Transverse colon (tissue), 4 donors: ENCODE measurements at regions not wholly inside any gene's neighbourhood (a gene's known extent, or its start where the extent isn't known, plus 50 kb on each side); places are given as distances from the start of the nearest gene placed in this dataset.

ENCODE experiments used
- DNase-seq: peaks from one replicate; pipeline ENCODE4 v3.0.0-alpha.2; 2019
- H3K27ac ChIP-seq, 4 donors: fragments of 200-600 bp; sonication (generic); 2 replicates each; pipeline ENCODE4 v1.5.1; 2016 to 2018; ENCODE audit warnings: inconsistent platforms in 4 of 4
- H3K27me3 ChIP-seq: fragments of 200-600 bp; sonication (generic); 2 replicates; pipeline ENCODE4 v1.5.1; 2017; ENCODE audit warnings: inconsistent platforms
- H3K36me3 ChIP-seq, 4 donors: fragments of 200-600 bp; sonication (generic); 2 replicates each; pipeline ENCODE4 v1.5.1; 2017 to 2019; ENCODE audit warnings: inconsistent platforms in 4 of 4
- H3K4me1 ChIP-seq, 4 donors: fragments of 200-600 bp; sonication (generic); 2 replicates each; pipeline ENCODE4 v1.5.1; 2017 to 2020; ENCODE audit warnings: inconsistent platforms in 4 of 4
- H3K4me3 ChIP-seq, 4 donors: fragments of 200-600 bp; sonication (generic); 1 replicate in 1 of 4; 2 replicates in 3 of 4; pipeline versions ENCODE4 v1.5.1 to v1.6.1; 2017 to 2019; ENCODE audit warnings: inconsistent platforms in 4 of 4
- H3K9me3 ChIP-seq, 2 donors: fragments of 200-600 bp; sonication (generic); 2 replicates each; pipeline ENCODE4 v1.5.1; 2017 to 2019; ENCODE audit warnings: inconsistent platforms in 2 of 2
- EP300 ChIP-seq: sonication (generic); formaldehyde crosslinking; IDR thresholded peaks from one replicate; pipeline ENCODE4 v1.6.1; 2017; ENCODE audit warnings: antibody characterized with exemption, low read depth
- POLR2A ChIP-seq: fragments of 450-650 bp; IDR thresholded peaks from one replicate; pipeline ENCODE4 v1.6.1; 2016; ENCODE audit warnings: antibody characterized with exemption, mild to moderate bottlenecking, moderate library complexity
- POLR2AphosphoS5 ChIP-seq, 3 donors: sonication (generic); formaldehyde crosslinking; IDR thresholded peaks; one replicate each; pipeline ENCODE4 v1.6.1; 2016; ENCODE audit warnings: antibody characterized with exemption in 3 of 3
- WGBS, 2 donors: methylation state at CpG; one replicate each; pipeline ENCODE4 v1.1.5; 2018; ENCODE audit warnings: low coverage in 1 of 2; 5-methylcytosine and 5-hydroxymethylcytosine counted together
- in situ Hi-C, 4 donors: fragments of 200-750 bp; cut with MboI; loops; one replicate each; pipeline versions ENCODE4 v1.15.0 to v1.15.1; 2017; ENCODE audit warnings: low sequenced_read_pairs in 3 of 4, low pct_ligation_motif_present in 1 of 4, low pct_unique_long_range_greater_than_20kb in 1 of 4
- intact Hi-C: fragments of 100-400 bp; cut with DNase I; formaldehyde crosslinking; loops from one replicate; pipeline ENCODE4 v1.15.1; 2023; ENCODE audit warnings: low total_unique reads
- TF ChIP-seq, protein P1 (sequence below), 5 experiments: fragments of 200-600 bp in 3 of 5; fragments of 450-650 bp in 2 of 5; sonication (generic) in 3 of 5; IDR thresholded peaks; 1 replicate in 2 of 5; 2 replicates in 3 of 5; pipeline ENCODE4 v1.5.1; 2016 to 2017; ENCODE audit warnings: antibody characterized with exemption in 5 of 5, inconsistent platforms in 3 of 5, mild to moderate bottlenecking in 2 of 5, moderate library complexity in 1 of 5

DNA sequence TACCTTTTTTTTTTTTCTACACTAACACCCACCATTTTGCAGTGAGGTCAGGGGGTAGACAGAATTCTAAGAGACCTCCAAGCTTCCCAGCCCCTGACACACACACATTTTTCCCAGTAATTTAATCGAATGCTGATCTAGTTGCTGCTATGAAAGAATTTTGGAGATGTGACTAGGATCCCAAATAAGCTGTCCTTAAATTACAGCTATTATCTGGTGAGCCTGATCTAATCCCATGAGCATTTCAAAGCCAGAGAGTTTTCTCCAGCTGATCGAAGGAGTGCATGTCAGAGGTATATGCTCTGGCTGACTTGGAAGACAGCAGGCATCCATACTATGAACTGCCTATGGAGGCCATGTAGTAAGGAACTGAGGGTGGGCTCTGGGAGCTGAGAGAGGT lies 503.8 kb upstream of the MARCKS start:
- Histone ChIP-seq H3K4me3 (no peak overlapping the region), H3K4me1 (peaks cover 0 to 25% (median 4%) of the 10 kb centered on the region in 4 donors), H3K27me3 (no peaks in the 10 kb centered on the region), H3K36me3 (no peaks in the 10 kb centered on the region), H3K9me3 (no peaks in the 10 kb centered on the region), H3K27ac (no peak overlapping the region)
- intact Hi-C loops: no loop called here
- in situ Hi-C loops: no loop called here
- DNase-seq: no peak
- WGBS, 2 donors: 88 to 95% methylated on average over 1 to 2 of the region's 2 CpGs
- no peak for TF ChIP-seq POLR2AphosphoS5 (IDR thresholded peaks at IDR 0.05)
- no peak for TF ChIP-seq EP300
- TF ChIP-seq, protein P1, sequence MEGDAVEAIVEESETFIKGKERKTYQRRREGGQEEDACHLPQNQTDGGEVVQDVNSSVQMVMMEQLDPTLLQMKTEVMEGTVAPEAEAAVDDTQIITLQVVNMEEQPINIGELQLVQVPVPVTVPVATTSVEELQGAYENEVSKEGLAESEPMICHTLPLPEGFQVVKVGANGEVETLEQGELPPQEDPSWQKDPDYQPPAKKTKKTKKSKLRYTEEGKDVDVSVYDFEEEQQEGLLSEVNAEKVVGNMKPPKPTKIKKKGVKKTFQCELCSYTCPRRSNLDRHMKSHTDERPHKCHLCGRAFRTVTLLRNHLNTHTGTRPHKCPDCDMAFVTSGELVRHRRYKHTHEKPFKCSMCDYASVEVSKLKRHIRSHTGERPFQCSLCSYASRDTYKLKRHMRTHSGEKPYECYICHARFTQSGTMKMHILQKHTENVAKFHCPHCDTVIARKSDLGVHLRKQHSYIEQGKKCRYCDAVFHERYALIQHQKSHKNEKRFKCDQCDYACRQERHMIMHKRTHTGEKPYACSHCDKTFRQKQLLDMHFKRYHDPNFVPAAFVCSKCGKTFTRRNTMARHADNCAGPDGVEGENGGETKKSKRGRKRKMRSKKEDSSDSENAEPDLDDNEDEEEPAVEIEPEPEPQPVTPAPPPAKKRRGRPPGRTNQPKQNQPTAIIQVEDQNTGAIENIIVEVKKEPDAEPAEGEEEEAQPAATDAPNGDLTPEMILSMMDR (IDR thresholded peaks at IDR 0.05): no peak
- no peak for TF ChIP-seq POLR2A

DNA sequence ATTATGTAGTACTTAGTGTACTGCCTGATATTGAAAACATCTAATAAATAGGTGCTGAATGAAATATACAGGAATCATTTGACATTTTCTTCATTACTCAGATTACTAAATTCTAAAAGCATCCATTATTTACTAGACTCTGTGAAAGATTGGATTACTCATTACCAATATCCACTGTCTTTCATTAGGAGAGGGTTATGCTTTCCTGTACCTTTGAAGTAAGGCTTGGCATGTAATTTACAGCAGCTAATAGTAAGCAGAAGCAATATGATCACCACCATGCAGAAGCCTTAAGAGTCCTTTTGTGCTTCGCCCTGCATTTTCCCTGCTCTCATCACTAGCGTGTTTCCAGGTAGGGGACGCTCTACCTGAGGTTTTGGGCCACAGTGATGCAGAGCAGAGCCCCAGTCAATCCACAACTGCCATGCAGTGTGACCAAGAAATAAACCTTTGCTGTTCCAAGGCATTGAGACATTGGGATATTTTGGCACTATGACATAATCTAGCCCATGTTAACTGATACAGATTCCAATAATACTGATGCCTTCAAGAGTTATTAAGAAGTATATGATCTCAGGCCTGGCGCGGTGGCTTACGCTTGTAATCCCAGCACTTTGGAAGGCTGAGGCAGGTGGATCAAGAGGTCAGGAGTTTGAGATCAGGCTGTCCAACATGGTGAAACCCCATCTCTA lies 502.8 kb upstream of the MARCKS start:
- in situ Hi-C loops: no loop called here
- H3K9me3 ChIP-seq: no peaks in the 10 kb centered on the region
- TF ChIP-seq EP300 (no peak), POLR2AphosphoS5 (IDR thresholded peaks at IDR 0.05) (no peak), POLR2A (no peak)
- TF ChIP-seq, protein P1 (IDR thresholded peaks at IDR 0.05): no peak
- WGBS, 2 donors: 83 to 100% methylated on average over 3 to 6 of the region's 6 CpGs
- no peaks in the 10 kb centered on the region for H3K27me3 ChIP-seq
- H3K4me3 ChIP-seq: no peak overlapping the region
- intact Hi-C loops: no loop called here
- H3K4me1 ChIP-seq: peaks cover 0 to 25% (median 4%) of the 10 kb centered on the region in 4 donors
- H3K27ac ChIP-seq: no peak overlapping the region
- no peaks in the 10 kb centered on the region for H3K36me3 ChIP-seq
- DNase-seq: no peak

- peaks cover 0 to 16% (median 4%) of the 10 kb centered on the region in 4 donors for H3K4me1 ChIP-seq
- no peaks in the 10 kb centered on the region for H3K27me3 ChIP-seq
- WGBS, 2 donors: 89 to 92% methylated on average over 1 of the region's 1 CpG
- H3K27ac ChIP-seq: no peak overlapping the region
- no peaks in the 10 kb centered on the region for H3K9me3 ChIP-seq
- intact Hi-C loops: no loop called here
- H3K4me3 ChIP-seq: no peak overlapping the region
- TF ChIP-seq EP300: no peak
- no peak for TF ChIP-seq POLR2A
- TF ChIP-seq, protein P1 (IDR thresholded peaks at IDR 0.05): no peak
- TF ChIP-seq POLR2AphosphoS5 (IDR thresholded peaks at IDR 0.05): no peak
- in situ Hi-C loops: no loop called here
- H3K36me3 ChIP-seq: no peaks in the 10 kb centered on the region
- DNase-seq: no peak
These were observed 501.0 kb upstream of the MARCKS start for GRCh38 chr6:113356139-113356538.

- WGBS, 2 donors: 57 to 81% methylated on average over 3 to 4 of the region's 4 CpGs
- no peak overlapping the region for H3K27ac ChIP-seq
- intact Hi-C loops: no loop called here
- in situ Hi-C loops: no loop called here
- no peaks in the 10 kb centered on the region for H3K9me3 ChIP-seq
- no peak for DNase-seq
- TF ChIP-seq, protein P1 (IDR thresholded peaks at IDR 0.05): no peak
- TF ChIP-seq POLR2AphosphoS5 (IDR thresholded peaks at IDR 0.05): no peak
- no peak for TF ChIP-seq EP300
- TF ChIP-seq POLR2A: no peak
- peaks cover 2 to 11% (median 6%) of the 10 kb centered on the region in 4 donors for H3K4me1 ChIP-seq
- no peaks in the 10 kb centered on the region for H3K36me3 ChIP-seq
- no peak overlapping the region for H3K4me3 ChIP-seq
- H3K27me3 ChIP-seq: no peaks in the 10 kb centered on the region
These were observed 500.1 kb upstream of the MARCKS start for GRCh38 chr6:113357041-113357440.
